Right kidney (tissue), 1 donor: ENCODE measurements at regions not wholly inside any gene's neighbourhood (a gene's known extent, or its start where the extent isn't known, plus 50 kb on each side); places are given as distances from the start of the nearest gene placed in this dataset.
"Not testable (repeated sequence)": the region's sequence is repeated elsewhere in the genome, so short reads cannot be mapped to it uniquely, and the experiment has no call there.

Source experiments
- DNase-seq: peaks from one replicate; pipeline ENCODE4 v3.0.0-alpha.2; 2016

- no peak for DNase-seq
Measured at GRCh38 chr12:87678453-87678852, 350.7 kb downstream of the C12orf50 start.

DNA sequence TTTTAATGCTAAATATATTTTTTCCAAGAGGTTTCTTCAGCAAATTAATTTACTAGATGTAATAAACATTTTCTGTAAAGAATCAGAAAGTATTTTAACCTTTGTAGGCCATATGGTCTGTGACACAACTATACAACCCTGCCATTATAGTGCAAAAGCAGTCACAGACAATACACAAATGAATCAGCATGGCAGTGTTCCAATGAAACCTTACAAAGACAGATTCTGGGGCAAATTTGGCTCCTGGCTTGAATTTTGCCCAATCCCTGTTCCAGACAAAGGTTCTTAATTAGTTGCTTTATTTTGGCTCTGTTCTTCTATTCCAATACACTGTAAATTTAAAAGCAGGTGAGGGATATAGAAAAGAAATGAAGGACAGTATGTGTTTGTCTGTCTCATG, 352.5 kb downstream of the C12orf50 start:
- no peak for DNase-seq

DNA sequence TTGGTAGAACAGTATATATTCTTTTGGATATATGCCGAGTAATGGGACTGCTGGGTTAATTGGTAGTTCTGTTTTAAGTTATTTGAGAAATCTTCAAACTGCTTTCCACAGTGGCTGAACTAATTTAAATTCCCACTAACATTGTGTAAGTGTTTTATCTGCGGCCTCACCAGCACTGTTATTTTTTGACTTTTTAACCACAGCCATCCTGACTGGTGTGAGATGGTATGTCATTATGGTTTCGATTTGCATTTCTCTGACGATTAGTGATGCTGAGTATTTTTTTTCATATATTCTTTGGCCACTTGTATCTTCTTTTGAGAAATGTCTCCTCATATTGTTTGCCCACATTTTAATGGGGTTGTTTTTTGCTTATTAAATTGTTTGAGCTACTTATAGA, 357.4 kb downstream of the C12orf50 start:
- no peak for DNase-seq

DNA sequence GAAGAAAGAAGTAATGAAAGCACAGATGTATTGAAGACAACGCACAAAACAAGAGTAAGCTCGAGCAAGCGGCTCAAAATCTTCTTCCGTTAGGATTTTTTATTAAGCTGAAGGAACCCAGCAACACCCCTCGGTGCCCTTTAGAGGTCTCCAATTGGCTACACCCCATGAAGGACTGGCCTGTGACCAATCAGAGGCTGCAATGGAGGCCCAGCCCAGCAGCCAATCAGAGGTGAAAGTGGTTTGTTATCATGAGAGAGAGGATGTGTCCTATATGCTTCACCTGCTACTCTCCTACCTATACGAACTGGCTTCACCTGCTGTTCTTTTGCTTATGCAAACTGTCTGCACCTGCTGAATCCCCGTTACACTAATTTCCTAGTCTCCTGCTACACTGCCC, 358.8 kb downstream of the C12orf50 start:
- DNase-seq = no peak

DNA sequence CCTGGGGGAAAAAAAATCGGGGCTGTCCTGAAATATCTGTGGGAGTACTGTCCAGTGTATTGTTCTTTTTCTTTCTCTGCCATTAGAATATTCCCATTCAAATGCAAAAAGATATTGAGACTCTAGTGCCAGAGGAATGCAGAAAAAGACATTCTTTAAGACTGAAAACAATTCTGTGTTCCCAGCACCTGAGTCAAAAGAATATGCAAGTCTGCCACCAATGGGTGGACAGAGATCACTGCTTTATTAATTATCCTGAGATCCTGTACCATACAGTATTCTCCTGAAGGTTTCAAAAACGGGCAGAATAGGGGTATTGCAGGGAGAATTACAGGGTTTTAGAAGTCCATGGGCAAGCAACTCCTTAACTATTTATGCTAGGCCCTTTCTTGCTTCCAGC, 361.8 kb downstream of the C12orf50 start:
- DNase-seq = no peak

DNA sequence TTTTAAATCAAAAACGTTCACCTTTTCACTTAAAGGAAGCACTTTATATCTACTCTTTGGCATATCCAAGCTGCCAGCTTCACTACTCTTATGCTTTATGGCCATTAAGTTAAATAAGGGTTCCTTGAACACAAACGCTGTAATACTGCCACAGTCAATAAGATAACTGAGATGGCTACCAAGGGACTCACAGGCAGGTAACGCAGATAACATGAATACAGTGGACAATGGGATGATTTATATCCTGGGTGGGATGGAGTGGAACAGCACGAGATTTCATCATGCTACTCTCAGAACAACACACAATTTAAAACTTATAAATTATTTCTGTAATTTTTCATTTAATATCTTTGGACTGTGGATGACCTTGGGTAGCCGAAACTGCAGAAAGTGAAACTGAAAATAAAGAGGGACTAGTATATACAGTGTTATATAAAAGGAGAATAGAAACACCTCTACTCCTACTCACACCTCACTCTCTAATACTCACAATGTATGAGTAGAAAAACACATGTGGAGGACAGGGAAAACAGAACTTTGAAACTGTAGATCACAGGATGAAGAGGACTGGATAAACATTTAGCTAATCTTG, 367.3 kb downstream of the C12orf50 start:
- DNase-seq = no peak

- DNase-seq = no peak
Measured at GRCh38 chr12:87660987-87661774, 368.0 kb downstream of the C12orf50 start.

DNA sequence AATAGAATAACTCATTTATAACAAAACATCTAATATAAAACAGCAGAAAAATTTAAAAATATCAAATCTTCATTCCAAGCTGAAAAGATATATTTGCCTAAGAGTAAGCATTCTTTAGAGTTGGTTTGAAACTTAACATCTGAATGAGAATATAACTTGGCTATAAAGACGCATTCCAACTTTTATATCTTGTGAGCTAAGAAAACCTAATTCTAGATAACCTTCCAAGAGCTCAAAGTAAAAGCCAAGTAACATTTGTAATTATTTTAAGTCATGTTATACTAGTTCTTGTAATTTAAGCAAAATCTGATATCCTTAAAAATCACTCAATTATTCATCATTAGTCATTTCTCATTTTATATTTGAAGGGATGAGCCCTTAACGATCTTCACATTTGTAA, 368.9 kb downstream of the C12orf50 start:
- DNase-seq = no peak

- no peak for DNase-seq
Measured at GRCh38 chr12:87656311-87656710, 372.9 kb downstream of the C12orf50 start.

- no peak for DNase-seq
Measured at GRCh38 chr12:87651670-87652425, 377.4 kb downstream of the C12orf50 start.

- DNase-seq = no peak
Measured at GRCh38 chr12:87642245-87642644, 387.0 kb downstream of the C12orf50 start.

DNA sequence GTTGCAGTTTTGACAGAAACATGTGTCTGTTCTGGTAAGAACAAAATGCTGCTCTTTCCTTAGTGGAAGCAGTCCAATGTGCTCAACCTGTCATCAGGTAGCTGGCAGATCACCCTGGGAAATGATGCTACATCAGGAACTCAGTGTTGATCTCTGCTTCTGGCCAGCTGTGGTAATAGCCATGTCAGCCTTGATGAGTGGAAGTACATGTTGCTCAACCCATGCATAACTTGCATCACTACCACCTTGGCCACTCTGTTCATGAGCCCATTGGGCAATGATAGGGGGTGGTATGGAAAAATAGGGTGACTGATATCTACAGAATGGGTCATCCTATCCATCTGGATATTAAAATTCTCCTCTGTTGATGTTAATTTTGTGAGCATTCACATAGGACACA, 411.0 kb downstream of the C12orf50 start:
- no peak for DNase-seq

GRCh38 chr12:87612996-87613395, 416.2 kb downstream of the C12orf50 start:
- no peak for DNase-seq

DNA sequence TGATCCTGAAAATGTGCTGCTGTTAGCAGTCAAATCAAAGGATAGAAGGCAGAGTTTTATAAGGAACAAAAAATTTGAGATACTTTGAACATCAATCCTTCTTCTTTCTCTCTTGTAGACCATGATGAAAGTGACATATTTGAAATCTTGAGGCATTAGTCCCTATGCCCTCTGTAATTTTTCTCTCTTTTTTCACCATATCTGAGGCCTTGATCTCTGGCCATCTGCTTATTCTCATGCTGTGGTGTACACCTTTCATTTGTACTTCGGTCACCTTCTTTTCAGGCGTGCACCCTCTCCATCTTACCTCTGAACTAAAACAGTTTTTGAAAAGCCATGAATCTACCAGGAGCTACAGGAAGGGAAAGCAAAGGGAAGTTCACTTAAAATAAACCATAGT, 420.9 kb downstream of the C12orf50 start:
- DNase-seq = no peak

DNA sequence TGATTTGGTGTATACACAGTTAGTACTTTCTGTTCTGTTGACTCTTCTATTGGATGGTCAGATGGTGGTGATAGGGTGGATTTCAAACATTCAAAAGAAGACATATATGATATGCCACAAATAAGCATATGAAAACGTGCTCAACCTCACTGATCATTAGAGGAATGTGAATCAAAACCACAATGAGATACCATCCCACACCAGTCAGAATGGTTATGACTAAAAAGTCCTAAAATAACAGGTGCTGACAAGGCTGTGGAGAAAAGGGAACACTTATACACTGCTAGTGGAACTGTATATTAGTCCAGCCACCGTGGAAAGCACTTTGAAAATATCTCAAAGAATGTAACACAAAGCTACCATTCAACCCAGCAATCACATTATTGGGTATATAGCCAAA, 425.5 kb downstream of the C12orf50 start:
- no peak for DNase-seq

GRCh38 chr12:87599459-87599858, 429.7 kb downstream of the C12orf50 start:
- DNase-seq = no peak

GRCh38 chr12:87597114-87597513, 432.1 kb downstream of the C12orf50 start:
- DNase-seq = no peak

DNA sequence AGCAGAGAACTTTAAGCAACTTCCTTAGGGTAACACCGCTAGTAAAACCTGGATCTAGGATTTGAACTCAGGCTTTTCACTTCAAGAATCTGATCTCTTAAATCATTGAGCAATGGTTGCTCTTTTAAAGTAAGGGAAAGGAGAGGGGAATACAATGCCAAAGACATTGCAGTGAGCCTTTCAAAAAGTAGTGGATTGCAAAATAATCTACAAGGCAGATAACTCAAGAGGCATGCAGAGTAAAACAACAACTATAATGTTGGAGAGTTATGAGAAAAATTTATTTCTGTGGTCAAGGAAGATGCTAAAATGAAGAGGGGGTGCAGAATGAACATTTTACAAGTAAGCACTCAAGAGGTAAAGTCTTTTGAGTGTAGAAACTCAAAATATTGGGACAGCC, 432.6 kb downstream of the C12orf50 start:
- DNase-seq = no peak

DNA sequence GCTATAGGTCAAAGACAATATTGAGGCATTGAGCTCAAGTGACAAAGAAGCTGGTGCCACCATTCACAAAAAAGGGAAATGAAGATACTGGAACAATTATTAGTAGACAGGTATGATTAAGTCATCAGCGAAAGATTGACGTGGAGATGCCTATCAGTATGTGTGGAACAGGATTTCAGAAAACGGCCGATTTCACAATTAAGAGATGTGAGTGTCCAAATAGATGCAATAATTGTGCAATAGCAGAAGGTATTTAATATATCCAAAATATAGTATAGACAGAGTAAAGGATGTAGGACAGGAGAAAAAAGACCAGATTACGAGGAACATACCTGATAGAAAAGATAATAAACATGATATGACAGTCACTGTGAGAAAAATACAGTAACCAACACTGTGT, 433.1 kb downstream of the C12orf50 start:
- DNase-seq = no peak

- no peak for DNase-seq
Measured at GRCh38 chr12:87585882-87586557, 443.2 kb downstream of the C12orf50 start.

- DNase-seq = not testable (repeated sequence)
Measured at GRCh38 chr12:87579091-87579490, 450.1 kb downstream of the C12orf50 start.

DNA sequence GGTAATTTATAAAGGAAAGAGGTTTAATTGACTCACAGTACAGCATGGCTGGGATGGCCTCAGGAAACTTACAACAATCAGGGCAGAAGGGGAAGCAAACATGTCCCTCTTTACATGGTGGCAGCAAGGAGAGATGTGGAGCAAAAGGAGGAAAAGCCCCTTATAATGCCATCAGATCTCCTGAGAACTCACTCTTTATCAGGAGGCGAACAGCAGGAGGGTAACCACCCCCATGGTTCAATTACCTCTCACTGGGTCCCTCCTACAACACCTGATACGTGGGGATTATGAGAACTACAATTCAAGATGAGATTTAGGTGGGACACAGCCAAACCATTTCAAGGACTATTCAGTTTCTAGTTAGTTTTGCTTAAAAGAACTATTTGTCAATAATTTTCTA, 453.3 kb downstream of the C12orf50 start:
- no peak for DNase-seq

DNA sequence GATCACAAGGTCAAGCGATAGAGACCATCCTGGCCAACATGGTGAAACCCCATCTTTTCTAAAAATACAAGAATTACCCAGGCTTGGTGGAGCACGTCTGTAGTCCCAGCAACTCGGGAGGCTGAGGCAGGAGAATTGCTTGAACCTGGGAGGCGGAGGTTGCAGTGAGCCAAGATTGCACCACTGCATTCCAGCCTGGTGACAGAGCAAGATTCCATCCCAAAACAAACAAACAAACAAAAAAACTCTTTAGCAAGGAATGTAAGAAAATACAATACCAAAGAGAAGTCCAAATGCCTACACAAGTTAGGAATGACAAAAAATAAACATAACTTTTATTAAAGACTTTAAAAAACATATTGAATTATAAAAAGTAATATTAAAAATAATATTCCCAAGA, 462.3 kb downstream of the C12orf50 start:
- not testable (repeated sequence) for DNase-seq
